GM19240 (cell line): ENCODE measurements at regions not wholly inside any gene's neighbourhood (a gene's known extent, or its start where the extent isn't known, plus 50 kb on each side); places are given as distances from the start of the nearest gene placed in this dataset.
"Not testable (repeated sequence)": the region's sequence is repeated elsewhere in the genome, so short reads cannot be mapped to it uniquely, and the experiment has no call there.

Source experiments
- DNase-seq: peaks from one replicate; pipeline ENCODE4 v3.0.0; 2011; ENCODE audit warnings: low spot score; ENCODE audit not compliant: insufficient read length

GRCh38 chr14:61602003-61602732, 93.1 kb upstream of the HIF1A start:
- no peak for DNase-seq

- DNase-seq, result no peak
Observed at GRCh38 chr14:61602733-61603077, 92.6 kb upstream of the HIF1A start.

- DNase-seq, result no peak
Observed at GRCh38 chr14:61603736-61604135, 91.6 kb upstream of the HIF1A start.

- no peak for DNase-seq
Observed at GRCh38 chr14:61607570-61608244, 87.6 kb upstream of the HIF1A start.

- DNase-seq, result no peak
Observed at GRCh38 chr14:61608245-61609165, 86.8 kb upstream of the HIF1A start.

- DNase-seq, result no peak
Observed at GRCh38 chr14:61609191-61609843, 86.0 kb upstream of the HIF1A start.

GRCh38 chr14:61609884-61610283, 85.4 kb upstream of the HIF1A start:
- no peak for DNase-seq

- DNase-seq, result no peak
Observed at GRCh38 chr14:61610900-61611299, 84.4 kb upstream of the HIF1A start.

- no peak for DNase-seq
Observed at GRCh38 chr14:61611880-61612630, 83.3 kb upstream of the HIF1A start.

- not testable (repeated sequence) for DNase-seq
Observed at GRCh38 chr14:61613006-61613405, 82.3 kb upstream of the HIF1A start.

GRCh38 chr14:61614693-61615092, 80.6 kb upstream of the HIF1A start:
- DNase-seq, result no peak

- DNase-seq, result no peak
Observed at GRCh38 chr14:61615743-61616523, 79.4 kb upstream of the HIF1A start.

- DNase-seq, result no peak
Observed at GRCh38 chr14:61616524-61617185, 78.7 kb upstream of the HIF1A start.

GRCh38 chr14:61618448-61618847, 76.9 kb upstream of the HIF1A start:
- no peak for DNase-seq

GRCh38 chr14:61619494-61619893, 75.8 kb upstream of the HIF1A start:
- no peak for DNase-seq

- no peak for DNase-seq
Observed at GRCh38 chr14:61620130-61620946, 75.0 kb upstream of the HIF1A start.

GRCh38 chr14:61621444-61621843, 73.9 kb upstream of the HIF1A start:
- no peak for DNase-seq

GRCh38 chr14:61622051-61622450, 73.3 kb upstream of the HIF1A start:
- DNase-seq, result no peak

GRCh38 chr14:61623927-61624326, 71.4 kb upstream of the HIF1A start:
- DNase-seq, result no peak
